MCF 10A (cell line): ENCODE measurements at regions not wholly inside any gene's neighbourhood (a gene's known extent, or its start where the extent isn't known, plus 50 kb on each side); places are given as distances from the start of the nearest gene placed in this dataset.

ENCODE experiments used
- BruUV-seq: library from RNA; stranded (reverse); fragments of 400-500 nt; replicated peaks from 2 replicates; lab custom pipeline; 2021; lab: Mats Ljungman, UMichigan
- CTCF ChIA-PET: fragments of 300-600 bp; sonication (Branson Sonifier 250); formaldehyde crosslinking; extraction: SDS; loops from one replicate; lab custom pipeline; 2021; ENCODE audit warnings: antibody characterized with exemption, inconsistent platforms; lab: Yijun Ruan, JAX
- POLR2A ChIA-PET: fragments of 300-600, 350-650 bp; sonication (Branson Sonifier 250); formaldehyde crosslinking; extraction: SDS; loops from one replicate; lab custom pipeline; 2020; ENCODE audit warnings: antibody characterized with exemption, inconsistent platforms; lab: Yijun Ruan, JAX
- DNase-seq: peaks from one replicate; pipeline ENCODE4 v3.0.0-alpha.2; 2018; ENCODE audit not compliant: unreplicated experiment
- H3K27ac Mint-ChIP-seq: one replicate; pipeline ENCODE4 v1.8.0; 2022; ENCODE audit warnings: mild to moderate bottlenecking, low read depth, mixed read lengths; ENCODE audit not compliant: unreplicated experiment
- H3K27me3 Mint-ChIP-seq: one replicate; pipeline ENCODE4 v1.8.0; 2022; ENCODE audit warnings: mixed read lengths; ENCODE audit not compliant: insufficient read depth, unreplicated experiment
- H3K36me3 Mint-ChIP-seq: one replicate; pipeline ENCODE4 v1.8.0; 2022; ENCODE audit warnings: mild to moderate bottlenecking, moderate library complexity, mixed read lengths; ENCODE audit not compliant: insufficient read depth, unreplicated experiment
- H3K4me1 Mint-ChIP-seq: one replicate; pipeline ENCODE4 v1.8.0; 2022; ENCODE audit warnings: mixed read lengths; ENCODE audit not compliant: insufficient read depth, unreplicated experiment
- H3K4me3 Mint-ChIP-seq: one replicate; pipeline ENCODE4 v1.8.0; 2022; ENCODE audit warnings: mild to moderate bottlenecking, moderate library complexity, mixed read lengths; ENCODE audit not compliant: unreplicated experiment
- H3K9me3 Mint-ChIP-seq: one replicate; pipeline ENCODE4 v1.8.0; 2022; ENCODE audit warnings: mixed read lengths; ENCODE audit not compliant: unreplicated experiment
- CTCF ChIP-seq: fragments of 200-600 bp; IDR thresholded peaks from one replicate; pipeline ENCODE4 v1.8.0; 2022; ENCODE audit warnings: antibody characterized with exemption, mild to moderate bottlenecking; ENCODE audit not compliant: unreplicated experiment
- intact Hi-C: fragments of 100-400 bp; cut with micrococcal nuclease; formaldehyde crosslinking; loops from 2 replicates; pipeline ENCODE4 v1.14.1; 2022

DNA sequence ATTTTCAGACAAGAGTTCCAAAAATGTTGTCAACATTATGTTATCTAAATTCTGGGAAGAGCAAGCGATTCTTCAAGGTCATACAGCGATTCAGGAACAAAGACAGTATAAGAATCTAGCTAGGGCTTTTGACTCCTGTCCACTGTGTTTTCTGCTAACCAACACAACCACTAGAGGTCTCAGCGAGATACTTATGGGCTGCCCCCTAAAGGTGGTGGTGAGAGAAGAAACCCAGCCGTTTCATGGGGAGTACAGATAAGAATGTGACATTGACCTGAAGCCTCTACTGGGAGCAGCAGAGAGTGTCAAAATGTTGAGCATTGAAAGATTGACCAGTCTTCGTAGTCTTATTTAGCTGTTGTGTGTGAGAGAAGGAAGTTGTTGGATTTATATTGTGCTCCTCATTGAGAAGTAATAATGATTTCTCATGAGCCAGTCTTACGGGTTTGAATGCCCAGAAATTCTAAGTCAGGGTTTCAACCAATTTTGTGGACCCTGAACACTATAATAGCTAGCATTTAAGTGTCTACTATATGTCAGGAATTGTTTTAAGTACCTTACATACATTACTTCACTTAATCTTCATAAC is 168.3 kb downstream of the SPRY1 start:
- no TSS peak for BruUV-seq
- Mint-ChIP-seq H3K4me1 (peaks cover 7% of the 10 kb centered on the region), H3K27me3 (no peaks in the 10 kb centered on the region), H3K36me3 (no peaks in the 10 kb centered on the region), H3K4me3 (no peak overlapping the region), H3K9me3 (no peaks in the 10 kb centered on the region), H3K27ac (no peak overlapping the region)
- intact Hi-C loops = loop anchor here (1.0 to 10.0 kb wide), 4 partner anchors 96 to 700 kb away; no protein-coding TSS in a partner anchor
- CTCF ChIA-PET = interaction anchor here (0.6 to 3.4 kb wide), 17 partner anchors 10 to 481 kb away, joined by 3 to 34 read pairs (median 4); no protein-coding TSS in a partner anchor
- TF ChIP-seq CTCF = peak; percentile 55
- POLR2A ChIA-PET = interaction anchor here (0.9 to 2.3 kb wide), 2 partner anchors 10 to 11 kb away, joined by 3 to 7 read pairs; no protein-coding TSS in a partner anchor
- DNase-seq = peak; percentile 86

DNA sequence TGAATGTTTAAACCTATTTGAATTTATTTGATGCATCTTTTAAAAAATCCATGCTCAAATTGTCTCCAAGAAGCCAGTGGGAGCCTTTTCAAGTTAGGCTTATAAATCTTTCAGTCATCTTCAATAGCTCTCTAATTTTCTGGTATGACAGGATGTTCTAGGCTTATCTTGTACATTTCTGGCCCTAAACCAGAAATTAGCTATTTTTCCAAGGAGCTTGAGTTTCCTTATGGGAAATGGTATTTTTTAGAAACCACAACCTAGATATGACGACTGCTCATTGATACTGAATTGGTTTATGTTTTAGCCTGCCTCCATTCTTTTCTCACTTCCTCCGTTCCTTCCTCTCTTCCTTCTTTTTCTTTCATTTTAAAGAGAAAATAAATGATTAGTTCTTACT is 172.3 kb downstream of the SPRY1 start:
- H3K4me1 Mint-ChIP-seq = no peaks in the 10 kb centered on the region
- POLR2A ChIA-PET = no interaction called here
- H3K9me3 Mint-ChIP-seq = no peaks in the 10 kb centered on the region
- H3K27ac Mint-ChIP-seq = no peak overlapping the region
- no peak for TF ChIP-seq CTCF
- no TSS peak for BruUV-seq
- no peaks in the 10 kb centered on the region for H3K27me3 Mint-ChIP-seq
- DNase-seq = no peak
- intact Hi-C loops = loop anchor here (10.0 kb wide), 1 partner anchor 696 kb away; no protein-coding TSS in a partner anchor
- H3K4me3 Mint-ChIP-seq = no peak overlapping the region
- CTCF ChIA-PET = no interaction called here
- H3K36me3 Mint-ChIP-seq = no peaks in the 10 kb centered on the region

DNA sequence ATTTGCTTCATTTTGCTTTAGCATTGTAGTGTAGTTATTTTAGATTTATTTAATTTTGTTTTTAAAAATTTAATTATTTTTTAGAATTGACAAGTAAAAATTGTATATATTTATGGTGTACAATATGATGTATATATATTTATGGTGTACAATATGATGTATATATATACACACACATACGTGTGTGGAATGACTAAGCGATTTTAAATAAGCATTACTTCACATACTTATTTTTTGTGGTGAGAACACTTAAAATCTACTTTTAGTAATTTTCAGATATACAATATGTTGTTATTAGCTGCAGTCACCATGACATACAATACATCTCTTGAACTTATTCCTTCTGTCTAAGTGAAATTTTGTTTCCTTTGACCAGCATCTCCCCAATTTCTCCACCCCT is 172.9 kb downstream of the SPRY1 start:
- H3K27me3 Mint-ChIP-seq = no peaks in the 10 kb centered on the region
- no peak for DNase-seq
- intact Hi-C loops = loop anchor here (10.0 kb wide), 1 partner anchor 695 kb away; no protein-coding TSS in a partner anchor
- no peaks in the 10 kb centered on the region for H3K36me3 Mint-ChIP-seq
- ChIA-PET POLR2A (interaction anchor here (0.6 kb wide), 1 partner anchor 210 kb away, joined by 3 read pairs; no protein-coding TSS in a partner anchor), CTCF (no interaction called here)
- no peak overlapping the region for H3K27ac Mint-ChIP-seq
- H3K9me3 Mint-ChIP-seq = no peaks in the 10 kb centered on the region
- no peak overlapping the region for H3K4me3 Mint-ChIP-seq
- no TSS peak for BruUV-seq
- no peak for TF ChIP-seq CTCF
- H3K4me1 Mint-ChIP-seq = no peaks in the 10 kb centered on the region

- no peak for DNase-seq
- H3K36me3 Mint-ChIP-seq = no peaks in the 10 kb centered on the region
- POLR2A ChIA-PET = interaction anchor here (0.6 kb wide), 1 partner anchor 48 kb away, joined by 3 read pairs; no protein-coding TSS in a partner anchor
- no peak overlapping the region for H3K27ac Mint-ChIP-seq
- no peaks in the 10 kb centered on the region for H3K4me1 Mint-ChIP-seq
- intact Hi-C loops = no loop called here
- TF ChIP-seq CTCF = no peak
- CTCF ChIA-PET = interaction anchor here (0.6 to 3.1 kb wide), 2 partner anchors 9 to 175 kb away, joined by 3 to 12 read pairs; no protein-coding TSS in a partner anchor
- no TSS peak for BruUV-seq
- H3K27me3 Mint-ChIP-seq = no peaks in the 10 kb centered on the region
- no peaks in the 10 kb centered on the region for H3K9me3 Mint-ChIP-seq
- H3K4me3 Mint-ChIP-seq = no peak overlapping the region
Observed at GRCh38 chr4:123573866-123574508, 177.4 kb downstream of the SPRY1 start.
